ENCODE measurements at regions not wholly inside any gene's neighbourhood (a gene's known extent, or its start where the extent isn't known, plus 50 kb on each side); places are given as distances from the start of the nearest gene placed in this dataset.
"Not testable (repeated sequence)": the region's sequence is repeated elsewhere in the genome, so short reads cannot be mapped to it uniquely, and the experiment has no call there.

DNA sequence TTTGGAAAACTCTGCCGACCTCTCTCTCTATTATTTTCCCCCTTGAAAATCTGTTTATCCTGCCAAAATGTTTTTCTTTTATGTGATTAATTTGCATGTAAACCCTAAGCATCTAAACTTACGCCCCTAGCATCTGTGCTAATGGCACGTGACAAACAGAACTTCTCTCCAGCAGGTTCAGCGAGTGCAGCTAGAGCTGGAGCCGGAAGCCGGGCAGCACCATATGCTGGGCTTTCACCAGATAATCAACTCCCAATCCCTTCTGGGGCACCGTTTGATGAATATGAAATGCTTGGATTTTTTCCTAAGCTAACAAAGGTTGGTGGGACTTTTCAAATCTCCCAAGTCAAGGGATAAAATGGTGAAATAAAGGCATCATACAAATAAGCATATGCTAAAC lies 667.5 kb upstream of the TMEM132C start:
- H3K36me3 ChIP-seq (ENCODE audit: insufficient read depth, low read length), result no peaks in the 10 kb centered on the region
- H3K4me3 ChIP-seq (ENCODE audit: low read length), result no peak overlapping the region
- no peak overlapping the region for H2AFZ ChIP-seq (ENCODE audit: low read depth, low read length)
- peaks cover 2% of the 10 kb centered on the region for H3K27me3 ChIP-seq (ENCODE audit: insufficient read depth, low read length)
- no peaks in the 10 kb centered on the region for H3K4me1 ChIP-seq (ENCODE audit: insufficient read depth, low read length)
- no peaks in the 10 kb centered on the region for H3K9me3 ChIP-seq (ENCODE audit: low read length)

DNA sequence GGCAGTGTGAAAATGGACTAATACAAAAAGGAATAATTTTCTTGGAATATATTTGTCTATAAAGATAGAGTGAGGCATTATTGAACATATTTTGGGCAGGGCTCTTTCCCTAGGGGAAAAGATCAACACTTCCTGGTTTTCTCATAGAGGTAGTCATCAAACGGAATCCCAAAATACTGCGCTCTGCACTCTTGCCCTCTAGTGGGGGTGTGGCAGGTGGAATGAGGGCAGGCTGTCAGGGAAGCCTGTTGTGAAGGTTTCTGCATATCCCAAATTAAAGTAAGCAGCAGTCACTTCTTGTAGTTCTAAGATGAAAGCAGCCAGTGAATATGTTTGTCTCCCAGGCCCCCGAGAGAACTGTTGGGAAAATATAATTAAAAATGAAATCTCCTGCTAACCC lies 666.8 kb upstream of the TMEM132C start:
- Histone ChIP-seq H3K27me3 (ENCODE audit: insufficient read depth, low read length) (peaks cover under 1% of the 10 kb centered on the region), H3K4me3 (ENCODE audit: low read length) (no peak overlapping the region), H2AFZ (ENCODE audit: low read depth, low read length) (no peak overlapping the region), H3K36me3 (ENCODE audit: insufficient read depth, low read length) (no peaks in the 10 kb centered on the region), H3K4me1 (ENCODE audit: insufficient read depth, low read length) (no peaks in the 10 kb centered on the region), H3K9me3 (ENCODE audit: low read length) (no peaks in the 10 kb centered on the region)

DNA sequence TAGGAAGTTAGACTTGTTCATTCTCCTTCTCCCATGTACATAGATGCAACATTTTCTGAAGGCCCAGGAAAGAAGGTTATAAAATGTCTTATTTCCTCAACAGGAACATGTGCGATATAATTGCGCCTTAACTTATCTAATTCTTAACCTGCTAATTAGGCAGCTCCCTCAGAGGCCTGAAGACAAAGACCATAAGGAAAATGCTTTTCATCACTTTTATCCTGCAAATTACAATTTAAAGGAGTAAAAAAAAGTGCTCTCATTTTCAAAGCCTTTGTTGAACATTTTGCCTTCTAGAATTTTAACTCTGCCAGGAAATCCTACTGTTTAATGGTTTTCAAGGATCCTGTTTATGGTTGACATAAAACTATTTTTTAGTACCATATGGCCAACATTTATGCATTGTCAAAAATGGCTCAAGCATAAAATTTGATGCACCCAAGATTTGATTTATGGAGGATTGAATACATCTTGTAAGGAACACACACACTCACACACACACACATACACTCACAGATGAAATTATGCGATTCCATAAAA lies 660.4 kb upstream of the TMEM132C start:
- Histone ChIP-seq H3K4me3 (ENCODE audit: low read length) (no peak overlapping the region), H3K36me3 (ENCODE audit: insufficient read depth, low read length) (no peaks in the 10 kb centered on the region), H3K4me1 (ENCODE audit: insufficient read depth, low read length) (no peaks in the 10 kb centered on the region), H3K9me3 (ENCODE audit: low read length) (no peaks in the 10 kb centered on the region), H2AFZ (ENCODE audit: low read depth, low read length) (no peak overlapping the region), H3K27me3 (ENCODE audit: insufficient read depth, low read length) (no peaks in the 10 kb centered on the region)

DNA sequence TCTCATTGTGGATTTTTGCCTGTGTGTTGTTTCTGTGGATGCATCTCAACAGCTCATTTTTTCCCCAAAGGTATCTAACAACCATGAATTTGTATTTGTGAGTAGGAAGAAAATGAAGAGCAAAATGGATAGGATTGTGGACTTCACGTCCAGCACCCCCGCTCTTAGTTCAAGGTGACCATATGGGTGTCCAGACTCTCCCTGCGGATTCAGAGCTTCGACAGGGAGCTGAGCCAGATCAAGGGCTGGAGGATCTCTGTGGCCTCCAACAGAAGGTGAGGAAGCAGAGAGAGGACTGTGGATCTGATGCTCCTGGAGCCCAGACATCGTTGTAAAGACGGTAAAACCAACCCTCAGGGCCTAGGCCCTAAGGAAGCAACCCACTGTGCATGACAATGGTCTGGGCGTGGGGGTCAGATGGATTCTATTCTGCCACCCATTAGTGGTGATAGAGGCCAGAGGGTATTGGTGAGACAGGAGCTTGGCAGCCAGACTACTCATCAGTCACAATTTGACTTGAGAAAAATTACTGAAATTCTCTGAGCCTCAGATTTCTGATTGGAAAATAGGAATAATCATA lies 659.7 kb upstream of the TMEM132C start:
- Histone ChIP-seq H3K27me3 (ENCODE audit: insufficient read depth, low read length) (no peaks in the 10 kb centered on the region), H3K36me3 (ENCODE audit: insufficient read depth, low read length) (no peaks in the 10 kb centered on the region), H3K4me3 (ENCODE audit: low read length) (no peak overlapping the region), H3K9me3 (ENCODE audit: low read length) (no peaks in the 10 kb centered on the region), H3K4me1 (ENCODE audit: insufficient read depth, low read length) (no peaks in the 10 kb centered on the region), H2AFZ (ENCODE audit: low read depth, low read length) (no peak overlapping the region)

DNA sequence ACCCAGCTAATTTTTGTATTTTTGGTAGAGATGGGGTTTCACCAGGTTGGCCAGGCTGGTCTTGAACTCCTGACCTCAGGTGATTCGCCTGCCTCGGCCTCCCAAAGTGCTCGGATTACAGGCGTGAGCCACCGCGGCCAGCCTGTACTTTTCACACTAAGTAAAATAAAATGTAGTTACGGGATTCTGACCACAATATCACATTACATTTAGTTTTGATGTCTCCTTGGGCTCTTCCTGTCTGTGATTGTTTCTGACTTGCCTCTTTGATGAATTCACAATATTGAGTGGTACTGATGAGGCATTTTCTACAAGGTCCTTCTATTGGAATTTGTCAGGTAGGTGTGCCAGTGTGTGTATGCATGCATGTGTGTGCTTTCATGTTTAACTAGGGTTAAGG lies 658.6 kb upstream of the TMEM132C start:
- not testable (repeated sequence) for H3K4me1 ChIP-seq (ENCODE audit: insufficient read depth, low read length); H2AFZ ChIP-seq (ENCODE audit: low read depth, low read length); H3K9me3 ChIP-seq (ENCODE audit: low read length); H3K4me3 ChIP-seq (ENCODE audit: low read length); H3K36me3 ChIP-seq (ENCODE audit: insufficient read depth, low read length); H3K27me3 ChIP-seq (ENCODE audit: insufficient read depth, low read length)

DNA sequence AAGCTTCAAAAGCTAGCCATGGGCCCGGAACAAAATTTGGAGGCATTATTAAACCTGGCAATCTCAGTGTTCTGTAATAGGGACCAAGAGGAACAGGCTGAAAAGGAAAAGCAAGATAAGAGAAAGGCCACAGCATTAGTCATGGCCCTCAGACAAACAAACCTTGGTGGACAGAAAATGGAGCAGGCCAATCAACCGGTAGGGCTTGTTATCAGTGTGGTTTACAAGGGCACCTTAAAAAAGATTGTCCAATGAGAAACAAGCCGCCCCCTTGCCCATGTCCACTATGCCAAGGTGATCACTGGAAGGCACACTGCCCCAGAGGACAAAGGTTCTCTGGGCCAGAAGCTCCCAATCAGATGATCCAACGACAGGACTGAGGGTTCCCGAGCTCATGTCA lies 653.9 kb upstream of the TMEM132C start:
- Histone ChIP-seq H3K36me3 (ENCODE audit: insufficient read depth, low read length) (no peaks in the 10 kb centered on the region), H3K9me3 (ENCODE audit: low read length) (no peaks in the 10 kb centered on the region), H3K4me1 (ENCODE audit: insufficient read depth, low read length) (no peaks in the 10 kb centered on the region), H3K27me3 (ENCODE audit: insufficient read depth, low read length) (no peaks in the 10 kb centered on the region), H3K4me3 (ENCODE audit: low read length) (no peak overlapping the region), H2AFZ (ENCODE audit: low read depth, low read length) (no peak overlapping the region)

DNA sequence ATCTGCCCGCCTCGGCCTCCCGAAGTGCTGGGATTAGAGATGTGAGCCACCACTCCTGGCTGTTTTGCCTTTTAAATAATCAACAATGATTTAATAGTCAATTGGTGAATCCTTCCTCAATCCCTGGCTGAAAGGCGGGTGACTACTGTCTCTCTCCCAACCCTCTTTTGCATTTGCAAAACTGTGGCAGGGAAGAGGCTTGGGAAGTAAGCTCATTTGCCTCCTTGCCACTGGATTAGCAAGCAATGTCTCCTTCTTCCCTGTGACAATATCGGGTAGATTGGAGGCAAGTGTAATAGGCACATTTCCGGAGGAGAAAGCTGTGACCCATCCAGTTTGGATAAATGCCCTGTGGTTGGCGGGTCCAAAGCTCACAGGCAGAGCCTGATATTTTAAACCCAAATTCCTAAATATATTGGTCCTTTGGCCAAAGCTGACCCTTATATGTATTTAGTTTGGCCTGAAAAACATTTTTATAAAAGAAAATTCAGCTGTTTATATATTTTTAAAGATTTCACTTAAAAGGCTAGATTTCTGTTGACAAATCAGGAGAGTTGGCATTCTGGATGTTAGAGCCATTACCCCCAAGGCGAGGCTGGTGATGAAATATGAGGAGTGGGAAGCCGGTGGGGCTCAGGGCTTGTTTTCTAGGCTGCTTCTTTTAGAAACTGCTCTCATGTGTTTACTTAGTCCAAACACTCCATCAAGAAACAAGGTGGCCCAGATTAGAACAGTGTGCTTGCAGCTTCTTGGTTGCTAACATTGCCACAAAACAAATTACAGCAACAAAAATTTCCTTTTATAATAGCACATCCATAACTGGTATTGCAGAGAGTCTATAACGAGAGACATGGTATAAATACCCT lies 646.9 kb upstream of the TMEM132C start:
- H3K9me3 ChIP-seq (ENCODE audit: low read length), result no peaks in the 10 kb centered on the region
- no peaks in the 10 kb centered on the region for H3K27me3 ChIP-seq (ENCODE audit: insufficient read depth, low read length)
- no peaks in the 10 kb centered on the region for H3K36me3 ChIP-seq (ENCODE audit: insufficient read depth, low read length)
- H3K4me1 ChIP-seq (ENCODE audit: insufficient read depth, low read length), result no peaks in the 10 kb centered on the region
- H3K4me3 ChIP-seq (ENCODE audit: low read length), result no peak overlapping the region
- H2AFZ ChIP-seq (ENCODE audit: low read depth, low read length), result no peak overlapping the region

DNA sequence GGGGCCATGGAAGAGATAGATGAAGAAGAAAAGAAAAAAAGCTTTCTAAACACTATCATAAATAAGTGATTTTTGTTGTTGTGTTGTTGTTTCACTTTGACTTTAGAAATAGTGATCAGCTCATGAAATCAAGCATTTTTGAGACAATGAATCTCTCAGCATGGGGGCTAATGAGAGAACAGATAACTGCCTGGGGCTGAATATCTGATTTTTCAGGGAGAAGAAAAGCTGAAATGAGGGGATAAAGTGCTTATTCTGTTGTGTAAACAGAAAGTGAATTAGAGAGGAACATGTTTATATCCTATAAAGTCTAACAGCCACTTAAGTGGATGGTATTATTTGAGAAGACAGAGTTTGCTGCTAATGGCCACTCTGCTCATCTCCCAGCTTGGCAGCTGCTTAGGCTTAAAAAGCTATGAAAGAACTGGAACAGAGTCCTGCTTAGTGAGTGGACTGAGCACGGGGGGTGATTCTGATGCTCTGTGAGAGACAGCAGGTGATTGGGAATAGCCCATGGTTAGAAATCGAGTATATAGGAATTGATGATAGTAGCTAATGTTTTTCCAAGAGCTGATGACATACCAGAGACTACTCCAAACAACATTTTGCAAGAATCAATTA lies 646.1 kb upstream of the TMEM132C start:
- H3K27me3 ChIP-seq (ENCODE audit: insufficient read depth, low read length), result no peaks in the 10 kb centered on the region
- no peaks in the 10 kb centered on the region for H3K36me3 ChIP-seq (ENCODE audit: insufficient read depth, low read length)
- H3K4me3 ChIP-seq (ENCODE audit: low read length), result no peak overlapping the region
- no peaks in the 10 kb centered on the region for H3K9me3 ChIP-seq (ENCODE audit: low read length)
- no peaks in the 10 kb centered on the region for H3K4me1 ChIP-seq (ENCODE audit: insufficient read depth, low read length)
- no peak overlapping the region for H2AFZ ChIP-seq (ENCODE audit: low read depth, low read length)

DNA sequence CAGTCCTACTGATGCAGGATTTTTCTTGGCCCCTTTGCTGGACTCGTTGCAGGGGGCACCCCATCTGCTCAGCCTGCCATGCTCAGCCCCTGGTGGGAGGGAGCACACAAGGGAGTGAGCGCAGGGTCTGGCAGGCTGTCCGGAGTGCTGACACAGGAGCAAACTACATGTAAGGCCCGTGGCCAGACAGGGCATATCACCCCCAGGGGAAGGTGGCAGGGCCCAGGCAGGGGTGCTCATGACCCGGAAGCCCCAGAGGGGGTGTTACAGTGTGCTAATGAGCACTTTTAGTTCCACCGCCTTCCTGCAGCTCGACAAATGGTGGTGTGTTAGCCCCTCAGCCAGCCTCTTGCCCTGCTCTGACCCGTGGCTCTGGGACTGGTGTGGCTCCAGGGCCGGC lies 645.6 kb upstream of the TMEM132C start:
- Histone ChIP-seq H3K27me3 (ENCODE audit: insufficient read depth, low read length) (no peaks in the 10 kb centered on the region), H3K4me1 (ENCODE audit: insufficient read depth, low read length) (no peaks in the 10 kb centered on the region)

DNA sequence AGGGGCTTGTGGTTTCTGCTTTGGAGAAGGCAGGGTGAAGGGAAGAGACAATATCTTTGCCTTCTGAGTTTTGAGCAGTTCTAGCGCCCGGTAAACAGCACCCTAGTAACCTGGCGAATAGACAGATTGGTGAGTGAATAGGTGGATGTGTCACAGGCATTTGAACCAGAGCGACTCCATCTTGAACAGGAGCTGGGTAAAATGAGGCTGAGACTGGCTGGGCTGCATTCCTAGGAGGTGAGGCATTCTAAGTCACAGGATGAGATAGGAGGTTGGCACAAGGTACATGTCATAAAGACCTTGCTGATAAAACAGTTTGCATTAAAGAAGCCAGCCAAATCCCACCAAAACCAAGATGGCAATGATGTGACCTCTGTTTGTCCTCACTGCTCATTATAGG lies 643.6 kb upstream of the TMEM132C start:
- Histone ChIP-seq H3K4me3 (ENCODE audit: low read length) (no peak overlapping the region), H3K36me3 (ENCODE audit: insufficient read depth, low read length) (no peaks in the 10 kb centered on the region)

More for the DNA sequence above, 645.6 kb upstream of the TMEM132C start:
- Histone ChIP-seq H3K4me3 (ENCODE audit: low read length) (no peak overlapping the region), H3K9me3 (ENCODE audit: low read length) (no peaks in the 10 kb centered on the region), H2AFZ (ENCODE audit: low read depth, low read length) (no peak overlapping the region), H3K36me3 (ENCODE audit: insufficient read depth, low read length) (no peaks in the 10 kb centered on the region)

DNA sequence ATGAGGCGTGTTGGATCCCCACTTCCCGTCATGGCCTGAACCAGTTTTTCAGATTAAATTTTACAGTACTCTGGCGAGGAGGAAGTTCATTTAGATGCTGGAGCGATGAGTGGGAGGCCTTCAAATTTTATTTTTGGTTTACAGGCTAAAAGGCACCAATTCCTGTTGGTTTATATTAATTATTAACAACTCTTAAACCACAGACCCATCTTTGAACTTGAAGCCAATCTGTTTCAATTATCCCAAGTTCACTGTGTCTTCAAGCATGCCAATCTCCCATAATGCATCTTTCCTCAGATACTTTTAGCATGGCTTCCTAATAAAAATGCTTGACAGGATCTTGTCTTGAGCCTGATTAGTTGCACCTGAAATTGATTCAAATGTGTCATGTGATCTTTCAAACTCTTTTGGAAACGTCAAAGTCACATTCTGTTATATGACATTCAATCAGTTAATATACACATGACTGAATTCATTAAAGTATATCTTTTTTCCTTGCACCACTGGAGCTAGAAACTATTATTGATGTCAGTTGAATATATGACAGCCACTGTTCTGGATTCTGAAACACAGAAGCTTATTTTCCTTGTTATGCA lies 641.7 kb upstream of the TMEM132C start:
- Histone ChIP-seq H3K4me3 (ENCODE audit: low read length) (no peak overlapping the region), H3K9me3 (ENCODE audit: low read length) (no peaks in the 10 kb centered on the region), H3K36me3 (ENCODE audit: insufficient read depth, low read length) (no peaks in the 10 kb centered on the region), H2AFZ (ENCODE audit: low read depth, low read length) (no peak overlapping the region), H3K27me3 (ENCODE audit: insufficient read depth, low read length) (no peaks in the 10 kb centered on the region), H3K4me1 (ENCODE audit: insufficient read depth, low read length) (no peaks in the 10 kb centered on the region)

More for the DNA sequence above, 643.6 kb upstream of the TMEM132C start:
- no peaks in the 10 kb centered on the region for H3K27me3 ChIP-seq (ENCODE audit: insufficient read depth, low read length)
- no peak overlapping the region for H2AFZ ChIP-seq (ENCODE audit: low read depth, low read length)
- no peaks in the 10 kb centered on the region for H3K4me1 ChIP-seq (ENCODE audit: insufficient read depth, low read length)
- no peaks in the 10 kb centered on the region for H3K9me3 ChIP-seq (ENCODE audit: low read length)

DNA sequence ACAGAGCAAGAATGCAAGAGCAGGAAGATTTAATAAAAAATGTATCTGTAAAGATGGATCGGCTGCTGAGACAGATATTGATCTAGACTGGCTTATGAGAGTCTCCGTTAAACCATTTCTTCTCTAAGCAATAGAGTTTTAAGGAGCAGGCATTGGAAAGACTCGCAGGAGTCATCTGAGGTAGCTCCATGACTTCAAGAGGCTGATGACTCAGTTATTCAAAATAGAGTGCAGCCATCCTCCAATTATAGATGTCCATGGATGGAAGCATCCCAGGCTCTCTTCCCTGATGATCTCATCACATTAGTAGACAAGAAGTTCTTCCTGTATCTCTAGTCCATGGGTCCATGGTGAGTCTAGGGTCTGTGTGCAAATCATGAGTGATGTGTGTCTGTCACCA lies 638.3 kb upstream of the TMEM132C start:
- Histone ChIP-seq H2AFZ (ENCODE audit: low read depth, low read length) (no peak overlapping the region), H3K4me3 (ENCODE audit: low read length) (no peak overlapping the region), H3K36me3 (ENCODE audit: insufficient read depth, low read length) (no peaks in the 10 kb centered on the region), H3K27me3 (ENCODE audit: insufficient read depth, low read length) (no peaks in the 10 kb centered on the region), H3K4me1 (ENCODE audit: insufficient read depth, low read length) (no peaks in the 10 kb centered on the region), H3K9me3 (ENCODE audit: low read length) (no peaks in the 10 kb centered on the region)
